HG03135 (cell line): ENCODE measurements at regions not wholly inside any gene's neighbourhood (a gene's known extent, or its start where the extent isn't known, plus 50 kb on each side); places are given as distances from the start of the nearest gene placed in this dataset.

ENCODE experiments used
- ATAC-seq: cut with Tn5 transposase; IDR thresholded peaks from one replicate; pipeline ENCODE4 v1.9.1; 2021; ENCODE audit warnings: mild to moderate bottlenecking, moderate library complexity; ENCODE audit not compliant: unreplicated experiment

DNA sequence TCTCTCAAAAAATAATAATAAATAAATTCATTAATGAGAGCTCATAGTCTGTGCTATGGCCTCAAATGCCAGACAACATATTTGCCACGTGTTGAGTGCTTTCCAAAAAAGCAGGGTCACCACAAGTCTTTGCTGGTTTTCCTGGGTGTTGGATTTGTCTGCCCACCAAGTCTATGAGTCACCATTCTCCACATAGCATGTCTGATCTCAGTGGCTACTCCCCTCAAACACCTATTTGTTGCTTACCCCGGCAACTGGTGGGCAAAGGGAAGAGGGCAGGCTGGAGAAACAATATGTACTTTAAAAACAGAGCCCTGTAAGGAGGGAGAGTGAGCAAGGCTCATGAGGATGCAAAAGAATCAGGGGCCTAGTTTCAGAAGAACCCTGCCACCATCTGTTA is 120.0 kb upstream of the ARRDC4 start:
- ATAC-seq, result no peak

DNA sequence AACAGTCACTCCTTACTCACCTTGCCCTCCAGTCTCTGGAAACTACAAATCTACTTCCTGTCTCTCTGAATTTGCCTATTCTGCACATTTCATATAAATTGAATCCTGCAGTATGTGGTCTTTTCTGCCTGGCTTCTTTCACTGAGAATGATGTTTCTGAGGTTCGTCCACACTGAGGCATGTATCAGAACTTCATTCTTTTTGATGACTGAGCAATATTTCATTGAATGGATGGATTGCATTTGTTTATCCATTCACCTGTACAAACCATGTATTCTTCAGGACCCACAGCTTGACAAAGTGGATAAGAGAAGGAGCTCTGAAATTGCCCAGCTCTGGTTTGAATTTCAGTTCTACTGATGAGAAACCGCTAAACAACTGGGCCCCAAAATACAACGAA is 118.9 kb upstream of the ARRDC4 start:
- no peak for ATAC-seq

DNA sequence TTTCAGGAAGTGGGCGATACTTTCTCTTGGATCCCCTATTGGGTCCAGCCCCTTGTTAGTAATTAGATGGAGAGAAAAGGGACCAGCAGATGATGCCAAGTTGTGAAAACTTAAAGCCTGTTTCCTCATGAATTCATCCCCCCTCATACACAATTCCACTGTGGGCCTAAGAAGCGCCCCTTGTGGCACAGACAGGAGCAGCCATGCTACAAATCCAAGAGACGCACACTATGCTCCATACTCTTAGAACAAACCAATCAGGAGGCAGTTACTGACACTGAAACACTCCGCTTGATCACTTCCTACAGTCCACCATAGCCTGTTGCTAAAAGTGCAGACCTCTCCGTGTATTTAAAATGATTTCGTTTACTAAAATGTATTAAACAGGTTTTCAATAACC is 111.3 kb upstream of the ARRDC4 start:
- no peak for ATAC-seq

DNA sequence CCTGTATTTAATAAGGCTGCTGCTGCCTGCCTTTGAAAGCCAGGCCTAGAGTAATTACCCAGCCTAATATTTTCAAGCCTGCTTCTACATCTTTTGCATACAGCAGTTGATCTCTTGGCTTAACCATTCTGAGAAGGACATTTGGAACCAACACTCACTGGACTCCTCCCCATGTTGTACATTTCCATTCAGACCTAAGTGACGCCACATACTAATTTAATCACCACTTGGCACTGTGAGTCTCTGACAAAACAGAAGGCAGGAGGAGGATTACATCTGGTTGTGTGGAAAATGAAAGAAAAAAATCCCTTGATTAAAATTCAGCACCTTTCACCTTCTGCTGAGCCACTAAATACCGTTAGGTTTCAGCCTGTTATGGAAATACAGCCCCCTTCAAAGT is 102.2 kb upstream of the ARRDC4 start:
- ATAC-seq, result no peak

DNA sequence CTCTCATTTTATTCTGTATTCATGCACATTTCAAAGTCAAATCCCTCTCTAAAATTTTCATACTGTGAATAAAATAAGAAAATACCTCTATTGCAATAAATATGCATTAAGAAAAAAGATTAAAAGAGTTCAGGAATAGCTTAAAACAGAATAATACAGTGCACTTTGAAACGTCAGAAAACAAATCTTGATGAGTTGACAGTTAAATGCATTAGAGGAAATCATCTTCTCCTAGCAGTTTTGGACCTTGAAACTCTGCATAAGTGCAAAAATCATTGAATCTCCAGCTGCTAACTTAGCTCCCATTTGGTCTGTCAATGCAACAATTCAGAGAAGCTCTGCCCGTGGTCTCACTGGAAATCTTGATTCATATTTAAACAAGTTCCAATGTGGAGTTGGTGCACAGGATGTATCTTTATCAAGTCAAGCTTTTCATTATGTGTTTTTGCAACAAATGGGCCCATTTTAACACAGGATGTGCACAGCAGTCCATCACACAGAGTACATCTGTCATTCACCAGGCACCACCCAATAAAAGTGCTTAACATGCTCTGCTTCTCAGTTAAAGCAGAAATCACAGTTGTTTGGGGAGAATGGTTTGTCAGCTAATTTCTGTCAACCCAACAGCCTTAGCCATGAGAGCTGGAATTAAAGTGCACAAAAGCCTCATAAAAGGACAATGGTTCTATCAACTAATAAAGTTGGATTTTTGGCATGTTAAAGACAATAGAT is 98.8 kb upstream of the ARRDC4 start:
- ATAC-seq, result no peak

DNA sequence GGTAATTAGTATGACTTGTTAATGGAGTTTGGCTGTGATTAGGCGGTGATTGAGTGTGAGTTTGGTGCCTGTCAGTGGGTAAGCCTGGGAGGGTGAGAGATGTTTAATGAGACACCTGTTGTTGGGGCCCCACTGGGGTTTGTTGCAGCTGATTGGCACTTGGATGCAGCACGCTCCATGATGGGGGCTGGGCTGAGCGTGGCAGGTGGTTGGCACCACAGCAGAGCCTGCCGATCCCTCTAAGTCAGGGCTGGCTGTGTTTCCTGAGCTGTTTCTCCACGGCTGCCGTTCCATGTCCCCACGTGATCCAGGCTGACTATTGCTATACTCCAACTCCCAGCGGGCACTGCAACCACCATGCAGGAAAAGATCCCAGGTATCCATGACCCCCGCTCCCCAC is 93.5 kb upstream of the ARRDC4 start:
- no peak for ATAC-seq

DNA sequence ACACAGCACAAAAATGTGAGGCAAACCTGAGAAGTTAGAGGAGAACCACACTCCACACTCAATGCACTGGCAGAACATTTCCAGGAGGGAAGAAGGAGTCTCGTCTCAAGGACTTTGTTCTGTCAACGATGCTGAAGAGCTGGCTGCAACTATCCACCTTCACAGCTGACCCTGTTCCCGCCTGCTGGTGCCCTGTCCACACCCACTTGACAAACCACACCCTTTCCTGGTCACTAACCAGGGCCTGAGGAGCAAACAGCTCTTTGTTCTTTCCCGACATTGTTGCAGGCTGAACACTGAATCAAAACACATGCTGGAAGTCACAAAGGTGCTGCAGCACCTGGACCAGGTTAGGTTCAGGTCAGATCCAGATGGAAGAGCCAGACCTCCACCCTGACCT is 92.6 kb upstream of the ARRDC4 start:
- ATAC-seq, result no peak

DNA sequence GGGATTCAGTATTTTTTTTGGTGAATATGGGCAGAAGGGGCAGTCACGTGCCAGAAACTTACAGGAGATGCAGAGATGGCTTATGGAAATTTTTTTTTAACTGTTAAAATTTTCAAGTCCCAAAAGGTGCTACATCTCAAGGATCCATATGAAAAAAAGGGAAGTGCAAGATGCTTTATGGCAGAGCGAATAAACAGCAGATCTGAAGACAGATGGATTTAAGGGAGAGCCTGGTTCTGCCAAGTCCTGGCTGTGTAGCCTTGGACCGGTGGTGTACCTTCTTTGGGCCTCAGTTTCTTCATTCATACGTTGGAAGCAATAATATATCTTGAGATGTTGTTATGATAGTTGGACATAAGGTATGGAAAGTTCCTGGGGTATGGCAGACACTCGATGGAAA is 91.5 kb upstream of the ARRDC4 start:
- ATAC-seq, result no peak

DNA sequence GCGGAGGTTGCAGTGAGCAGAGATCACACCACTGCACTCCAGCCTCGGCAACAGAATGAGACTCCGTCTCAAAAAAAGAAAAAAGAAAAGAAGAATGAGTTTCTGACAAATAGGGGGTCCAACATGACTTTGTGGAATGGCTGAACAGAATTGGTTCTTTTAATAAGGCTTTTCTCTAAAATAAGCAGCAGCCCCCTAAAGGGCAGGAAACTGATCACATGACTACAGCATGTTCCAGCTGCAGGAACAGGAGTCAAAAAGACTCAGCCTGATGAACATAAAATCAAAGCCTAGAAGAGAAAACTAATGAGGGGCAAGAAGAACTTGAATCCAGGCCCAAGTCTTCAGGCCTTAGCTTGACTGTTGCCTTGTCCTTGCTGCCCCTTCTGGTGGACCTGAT is 89.7 kb upstream of the ARRDC4 start:
- no peak for ATAC-seq

DNA sequence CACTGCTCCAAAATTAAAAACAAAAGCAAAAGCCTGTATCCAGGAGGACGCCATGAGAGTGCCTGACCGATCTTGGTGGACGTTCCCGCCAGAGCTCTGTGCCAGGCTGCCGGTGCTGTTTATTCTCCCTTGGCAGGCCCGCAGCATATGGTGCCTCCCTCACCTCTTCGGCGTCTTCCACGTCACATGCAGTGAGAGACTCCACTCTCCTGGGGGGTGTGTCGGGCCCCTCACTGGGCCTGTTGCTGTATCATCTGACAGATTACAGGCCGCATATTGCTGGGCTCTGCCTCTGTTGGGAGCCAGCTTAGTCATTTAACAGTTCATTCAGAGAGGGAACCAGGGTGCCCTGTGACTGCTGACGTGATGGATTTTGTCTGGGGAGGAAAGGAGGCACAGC is 86.4 kb upstream of the ARRDC4 start:
- no peak for ATAC-seq

DNA sequence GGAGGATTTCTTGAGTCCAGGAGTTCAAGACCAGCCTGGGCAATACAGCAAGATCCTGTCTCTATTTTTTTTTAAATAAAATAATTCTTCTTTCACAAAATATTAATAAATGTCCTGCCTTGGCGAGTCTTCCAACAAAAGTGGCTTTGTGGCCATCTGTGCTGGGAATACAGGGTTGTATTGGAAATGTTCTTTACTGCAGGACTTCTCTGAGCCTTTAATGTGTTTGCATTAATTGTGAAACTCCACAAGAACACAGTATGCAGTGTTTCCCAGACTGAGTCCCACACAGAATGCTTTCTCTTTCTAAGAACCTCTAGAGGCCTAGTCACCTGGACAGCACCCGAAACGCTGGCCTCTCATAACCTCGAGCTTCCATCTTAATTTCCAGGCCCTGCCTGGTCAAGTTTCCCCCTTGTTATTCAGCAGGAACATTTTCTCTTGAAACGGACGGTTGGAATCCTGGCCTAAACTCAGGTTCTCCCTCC is 85.4 kb upstream of the ARRDC4 start:
- ATAC-seq, result no peak

DNA sequence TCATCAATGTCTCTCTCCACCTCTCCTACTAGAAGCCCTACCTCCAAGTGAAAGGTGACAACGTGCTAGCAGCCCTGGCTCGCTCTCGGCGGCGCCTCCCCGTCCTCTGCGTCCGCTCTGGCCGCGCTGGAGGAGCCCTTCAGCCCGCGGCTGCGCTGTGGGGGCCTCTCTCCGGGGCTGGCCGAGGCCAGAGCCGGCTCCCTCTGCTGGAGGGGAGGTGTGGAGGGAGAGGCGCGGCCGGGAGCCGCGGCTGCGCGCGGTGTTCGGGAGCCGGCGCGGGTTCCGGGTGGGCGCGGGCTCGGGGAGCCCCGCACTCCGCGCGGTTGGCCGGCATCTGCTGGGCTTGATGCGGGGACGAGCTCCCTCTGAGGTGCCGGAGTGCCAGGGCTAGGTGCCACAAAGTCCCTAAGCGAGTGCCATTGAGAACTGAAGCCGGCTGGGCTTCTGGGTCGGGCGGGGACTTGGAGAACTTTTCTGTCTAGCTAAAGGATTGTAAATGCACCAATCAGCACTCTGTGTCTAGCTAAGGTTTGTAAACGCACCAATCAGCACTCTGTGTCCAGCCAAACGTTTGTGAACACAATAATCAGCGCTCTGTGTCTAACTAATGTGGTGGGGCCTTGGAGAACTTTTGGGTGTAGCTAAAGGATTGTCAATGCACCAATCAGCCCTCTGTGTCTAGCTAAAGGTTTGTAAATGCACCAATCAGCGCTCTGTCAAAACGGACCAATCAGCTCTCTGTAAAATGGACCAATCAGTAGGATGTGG is 84.8 kb upstream of the ARRDC4 start:
- no peak for ATAC-seq

DNA sequence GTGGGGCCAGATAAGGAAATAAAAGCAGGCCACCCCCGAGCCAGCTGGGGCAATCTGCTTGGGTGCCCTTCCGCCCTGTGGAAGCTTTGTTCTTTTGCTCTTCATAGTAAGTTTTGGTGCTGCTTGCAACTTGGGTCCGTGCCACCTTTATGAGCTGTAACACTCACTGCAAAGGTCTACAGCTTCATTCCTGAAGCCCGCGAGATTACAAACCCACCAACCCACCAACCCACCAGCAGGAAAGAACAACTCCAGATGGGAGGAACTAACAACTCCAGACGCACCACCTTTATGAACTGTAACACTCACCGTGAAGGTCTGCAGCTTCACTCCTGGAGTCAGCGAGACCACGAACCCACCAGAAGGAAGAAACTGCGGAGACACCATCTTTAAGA is 84.2 kb upstream of the ARRDC4 start:
- ATAC-seq, result no peak

DNA sequence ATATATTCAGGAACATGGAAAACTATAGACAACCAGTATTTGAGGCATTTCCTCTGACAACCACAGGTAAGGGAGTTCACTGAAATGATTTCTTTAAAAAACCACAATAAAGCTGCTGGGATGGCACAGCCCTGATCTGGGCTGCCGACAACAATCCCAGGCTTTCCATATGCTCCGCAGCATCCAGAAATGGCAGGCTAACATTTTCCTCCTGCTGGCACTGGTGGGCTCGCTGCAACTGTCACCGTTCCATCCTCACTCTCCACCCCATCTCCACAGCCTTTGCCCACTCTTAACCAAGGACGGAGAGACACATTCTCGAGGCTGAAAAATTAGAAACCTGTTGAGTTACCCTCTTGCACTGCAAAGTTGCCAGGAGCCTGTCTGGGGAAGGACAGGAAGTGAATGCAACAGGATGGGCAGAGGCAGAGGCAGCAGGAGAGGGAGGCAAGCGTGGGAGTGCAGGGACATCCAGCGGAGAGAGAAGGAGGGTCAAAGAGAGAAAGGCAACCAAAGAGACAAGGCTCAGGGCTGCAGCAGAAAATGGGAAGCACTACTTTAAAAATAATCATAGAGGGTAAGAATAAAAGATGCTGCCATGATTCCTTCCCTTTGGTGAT is 79.0 kb upstream of the ARRDC4 start:
- ATAC-seq, result no peak

DNA sequence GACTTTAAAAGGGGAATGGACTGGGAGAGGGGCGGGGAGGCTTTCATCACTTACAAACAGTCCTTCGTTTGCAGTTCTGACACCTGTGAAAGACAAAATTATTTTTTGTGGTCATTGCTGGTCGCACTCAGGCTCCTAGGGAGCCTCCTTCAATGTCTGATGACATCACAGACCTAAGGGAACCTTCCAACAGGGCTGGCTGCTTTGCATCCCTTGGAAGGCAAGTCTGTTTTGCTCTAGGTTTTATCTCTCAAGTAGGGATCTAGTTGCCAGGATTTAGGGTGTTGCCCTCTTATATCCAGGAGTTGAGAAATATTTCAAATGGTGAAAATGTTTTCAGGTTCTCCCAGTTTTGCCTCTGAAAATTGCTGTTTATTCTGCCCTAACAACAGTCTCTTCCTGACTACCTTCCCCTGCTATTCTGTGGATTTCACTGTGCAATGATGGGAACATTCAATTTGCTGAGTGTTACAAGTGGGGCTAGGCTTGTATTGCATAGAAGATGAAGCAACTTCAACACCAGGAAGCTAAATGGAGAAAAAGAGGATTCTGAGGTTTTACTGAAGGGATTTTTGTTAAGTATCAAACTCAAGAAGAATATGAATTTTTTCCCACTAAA is 75.9 kb upstream of the ARRDC4 start:
- ATAC-seq, result no peak

DNA sequence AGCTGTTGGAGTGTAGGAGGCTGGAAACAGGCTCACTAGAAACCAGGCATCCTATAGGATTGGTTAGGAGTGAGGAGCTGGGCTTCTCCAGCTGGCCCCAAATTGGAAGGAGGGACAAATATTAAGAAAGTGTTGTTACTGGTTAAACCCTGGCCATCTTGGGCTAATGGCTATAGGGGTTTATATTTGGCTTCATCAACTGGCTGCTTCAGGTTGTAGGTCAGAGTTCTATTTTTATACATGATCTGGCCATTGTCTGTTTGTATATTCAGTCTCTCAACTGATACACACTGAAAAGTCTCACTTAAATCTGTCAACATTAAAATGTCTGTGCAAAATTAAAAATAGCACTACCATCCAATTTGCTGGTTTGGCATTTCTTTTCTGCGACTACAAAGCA is 70.2 kb upstream of the ARRDC4 start:
- ATAC-seq, result no peak

DNA sequence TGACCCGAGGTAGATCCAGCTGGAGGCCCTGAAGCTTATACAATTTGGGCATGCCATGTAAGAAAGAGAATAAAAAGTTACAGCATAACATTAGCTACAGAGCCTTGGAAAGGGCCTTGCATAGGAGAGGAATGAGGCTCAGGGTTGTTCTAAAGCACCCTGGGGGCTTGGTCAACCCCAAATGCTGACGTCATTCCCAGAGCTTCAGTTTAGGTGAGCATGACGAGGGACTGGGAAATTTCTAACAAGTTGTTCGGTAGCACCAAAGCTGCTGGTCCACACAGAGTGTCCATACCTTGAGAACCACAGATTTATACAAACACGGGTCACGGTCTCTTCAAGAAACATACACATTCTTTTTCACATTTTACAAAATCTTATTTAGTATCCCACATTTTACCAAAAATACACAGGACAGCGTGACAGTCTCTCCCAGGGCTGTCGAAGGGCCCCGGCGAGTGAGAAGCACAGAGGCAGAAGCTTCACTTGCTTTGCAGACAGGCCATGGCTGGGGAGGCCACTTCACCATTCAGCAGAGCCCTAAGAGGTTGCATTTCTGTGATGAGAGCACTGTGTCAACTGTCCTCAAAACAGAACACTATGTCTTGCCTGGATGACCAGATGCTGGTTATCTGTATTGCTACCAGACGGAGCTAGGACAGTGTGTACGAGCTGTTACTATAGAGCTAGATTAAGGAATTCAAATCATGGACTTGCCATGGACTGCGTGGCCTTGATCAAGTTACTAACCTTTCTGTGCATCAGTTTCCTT is 68.2 kb upstream of the ARRDC4 start:
- ATAC-seq, result no peak

DNA sequence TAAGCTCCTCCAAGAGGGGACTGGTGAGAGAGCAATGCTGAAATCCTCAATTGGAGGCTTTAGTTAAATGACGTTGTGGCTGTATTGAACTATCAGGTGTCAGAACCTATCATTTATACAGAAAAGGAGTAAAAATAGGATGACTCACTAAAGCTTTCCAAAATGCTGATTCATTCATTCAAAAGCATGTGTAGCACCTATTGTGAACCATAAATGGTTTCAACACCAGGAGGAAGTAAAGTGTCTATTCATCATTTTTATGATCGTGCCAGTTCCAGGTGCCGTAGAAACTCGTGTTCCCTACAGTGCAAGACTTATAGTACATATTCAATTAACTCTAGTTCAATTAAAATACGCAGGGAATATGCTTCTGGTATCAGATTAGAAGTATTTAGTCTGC is 66.5 kb upstream of the ARRDC4 start:
- ATAC-seq, result no peak

DNA sequence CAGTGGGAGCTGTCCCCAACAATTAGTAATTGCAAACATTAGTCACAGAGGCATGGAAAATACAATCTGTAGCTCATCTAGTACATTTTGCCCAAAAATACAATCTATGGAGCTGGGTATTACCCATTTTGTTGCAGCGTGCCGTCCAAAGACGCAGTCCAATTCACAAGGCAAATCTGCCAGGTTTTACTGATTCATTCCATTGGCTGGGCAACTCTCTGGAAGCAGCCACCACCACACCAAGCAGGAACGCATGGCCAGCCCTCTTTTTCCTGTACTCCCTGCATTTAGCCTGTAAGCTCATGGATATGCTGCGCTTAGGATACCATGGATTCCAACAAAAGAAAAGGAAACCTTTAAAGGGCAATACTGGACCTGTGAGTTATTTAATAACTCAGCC is 60.5 kb upstream of the ARRDC4 start:
- ATAC-seq, result no peak

DNA sequence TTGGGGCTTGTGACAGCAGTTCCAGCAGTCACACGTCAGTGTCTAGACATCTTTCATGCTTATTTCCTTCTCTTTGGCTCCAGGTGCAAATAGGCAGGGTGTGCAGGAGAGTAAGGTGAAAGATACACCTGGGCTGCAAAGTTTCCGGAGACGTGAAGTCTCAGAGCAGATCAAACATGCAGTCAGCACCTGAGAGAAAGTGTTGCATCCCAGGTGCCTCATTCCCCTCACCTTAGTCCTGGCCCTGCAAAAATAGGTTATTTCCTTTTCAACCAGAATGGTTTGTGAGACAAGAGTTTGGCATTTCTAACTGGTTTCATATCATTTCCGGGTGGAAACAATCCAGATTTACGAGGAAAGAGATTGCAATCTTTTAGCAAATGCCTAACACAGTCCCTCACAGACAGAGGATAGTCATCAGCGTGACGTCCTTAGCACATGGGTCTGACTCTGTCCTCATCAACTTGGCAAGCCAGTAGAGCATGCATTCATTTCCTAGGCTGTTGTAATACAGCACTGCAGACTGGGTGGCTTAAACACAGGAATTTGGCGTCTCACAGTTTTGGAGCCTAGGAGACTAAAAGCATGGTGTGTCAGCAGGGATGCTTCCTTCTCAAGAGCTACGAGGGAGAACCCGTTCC is 58.2 kb upstream of the ARRDC4 start:
- ATAC-seq, result no peak
